ENCODE measurements at regions not wholly inside any gene's neighbourhood (a gene's known extent, or its start where the extent isn't known, plus 50 kb on each side); places are given as distances from the start of the nearest gene placed in this dataset.

DNA sequence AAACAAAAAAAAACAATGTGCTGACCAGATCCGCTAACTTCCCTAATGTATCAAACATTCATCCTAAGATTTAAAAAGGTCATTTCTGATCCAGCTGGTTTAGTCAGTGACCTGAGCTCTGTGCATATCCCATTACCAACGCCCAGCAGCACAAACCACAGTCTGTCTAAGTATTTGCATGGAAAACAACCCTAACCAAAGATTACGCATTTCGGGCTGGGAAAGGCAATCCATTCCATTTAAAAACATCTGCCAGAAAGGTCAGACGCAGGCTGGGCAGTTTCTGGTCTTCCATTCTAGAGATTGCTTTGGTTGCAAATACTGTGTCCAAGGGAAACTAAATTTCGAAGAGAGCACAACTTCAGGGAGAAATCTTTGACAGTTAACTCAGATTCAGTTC is 234.9 kb downstream of the FLRT2 start:
- DNase-seq (ENCODE audit: low read depth, low spot score), result no peak
- ChIA-PET POLR2A (no interaction called here), CTCF (no interaction called here)
- Histone ChIP-seq H3K4me3 (ENCODE audit: low read depth, low read length) (no peak overlapping the region), H3K27me3 (ENCODE audit: control insufficient read depth, insufficient read depth, low read length) (no peaks in the 10 kb centered on the region), H3K9me3 (ENCODE audit: control insufficient read depth, insufficient read depth, low read length) (no peaks in the 10 kb centered on the region), H3K27ac (ENCODE audit: low read depth, low read length) (no peak overlapping the region)
- TF ChIP-seq, protein P1, sequence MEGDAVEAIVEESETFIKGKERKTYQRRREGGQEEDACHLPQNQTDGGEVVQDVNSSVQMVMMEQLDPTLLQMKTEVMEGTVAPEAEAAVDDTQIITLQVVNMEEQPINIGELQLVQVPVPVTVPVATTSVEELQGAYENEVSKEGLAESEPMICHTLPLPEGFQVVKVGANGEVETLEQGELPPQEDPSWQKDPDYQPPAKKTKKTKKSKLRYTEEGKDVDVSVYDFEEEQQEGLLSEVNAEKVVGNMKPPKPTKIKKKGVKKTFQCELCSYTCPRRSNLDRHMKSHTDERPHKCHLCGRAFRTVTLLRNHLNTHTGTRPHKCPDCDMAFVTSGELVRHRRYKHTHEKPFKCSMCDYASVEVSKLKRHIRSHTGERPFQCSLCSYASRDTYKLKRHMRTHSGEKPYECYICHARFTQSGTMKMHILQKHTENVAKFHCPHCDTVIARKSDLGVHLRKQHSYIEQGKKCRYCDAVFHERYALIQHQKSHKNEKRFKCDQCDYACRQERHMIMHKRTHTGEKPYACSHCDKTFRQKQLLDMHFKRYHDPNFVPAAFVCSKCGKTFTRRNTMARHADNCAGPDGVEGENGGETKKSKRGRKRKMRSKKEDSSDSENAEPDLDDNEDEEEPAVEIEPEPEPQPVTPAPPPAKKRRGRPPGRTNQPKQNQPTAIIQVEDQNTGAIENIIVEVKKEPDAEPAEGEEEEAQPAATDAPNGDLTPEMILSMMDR (IDR thresholded peaks at IDR 0.05; ENCODE audit: low read depth, low read length), result no peak

DNA sequence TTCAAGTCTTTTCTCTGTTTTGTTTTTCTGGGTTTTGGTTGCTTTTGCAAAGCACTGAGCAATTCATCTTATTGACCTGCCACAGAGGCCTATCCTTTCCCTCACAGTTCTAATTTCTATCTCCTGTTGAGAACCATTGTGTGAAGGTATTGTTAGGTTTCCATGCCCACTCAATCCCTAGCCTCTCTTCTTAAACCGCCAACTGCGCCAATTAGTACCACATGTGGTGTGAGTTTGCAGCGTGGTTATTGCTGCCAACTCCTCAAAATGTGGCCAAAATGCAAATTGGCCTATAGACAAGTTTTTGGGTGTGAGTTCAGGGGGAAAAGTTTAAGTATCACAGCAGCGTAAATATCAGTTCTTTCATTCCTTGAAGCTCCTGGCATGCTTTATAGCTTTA is 232.6 kb downstream of the FLRT2 start:
- Histone ChIP-seq H3K27me3 (ENCODE audit: control insufficient read depth, insufficient read depth, low read length) (no peaks in the 10 kb centered on the region), H3K27ac (ENCODE audit: low read depth, low read length) (no peak overlapping the region), H3K9me3 (ENCODE audit: control insufficient read depth, insufficient read depth, low read length) (no peaks in the 10 kb centered on the region), H3K4me3 (ENCODE audit: low read depth, low read length) (no peak overlapping the region)
- DNase-seq (ENCODE audit: low read depth, low spot score), result no peak
- TF ChIP-seq, protein P1 (IDR thresholded peaks at IDR 0.05; ENCODE audit: low read depth, low read length), result no peak
- POLR2A ChIA-PET, result no interaction called here
- CTCF ChIA-PET, result no interaction called here

DNA sequence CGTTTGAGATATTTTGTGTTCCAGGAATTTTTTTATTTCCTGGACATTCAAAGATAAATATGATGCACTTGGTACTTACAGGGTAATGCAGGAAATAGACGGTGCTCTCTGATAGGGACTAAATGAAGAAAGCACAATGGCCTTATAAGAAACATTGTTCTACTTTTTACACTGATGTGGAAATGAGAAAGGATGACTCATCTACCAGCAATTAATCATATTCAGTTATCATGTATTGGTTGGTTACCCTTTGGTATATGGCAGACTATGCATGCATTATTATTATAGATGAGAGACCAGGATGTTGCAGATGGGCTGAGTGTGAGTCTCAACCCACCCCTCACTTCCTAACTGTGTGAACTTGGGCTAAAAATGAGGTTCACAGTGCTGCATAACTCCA is 222.2 kb downstream of the FLRT2 start:
- POLR2A ChIA-PET, result no interaction called here

DNA sequence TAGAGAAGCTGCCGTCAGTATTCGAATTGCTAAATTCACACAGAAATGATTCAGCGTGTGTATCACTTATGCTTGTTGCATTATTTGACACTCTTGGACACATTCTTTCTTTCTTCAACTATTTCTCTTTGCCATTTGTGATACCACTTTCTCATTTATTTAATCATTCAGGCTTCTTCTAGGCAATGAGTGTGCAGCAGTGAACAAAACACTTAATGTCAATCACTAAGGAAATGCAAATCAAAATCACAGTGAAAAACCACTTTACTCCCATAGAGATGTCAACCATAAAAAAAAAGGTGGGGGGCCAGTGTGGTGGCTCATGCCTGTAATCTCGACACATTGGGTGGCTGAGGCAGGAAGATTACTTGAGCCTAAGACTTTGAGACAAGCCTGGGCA is 214.6 kb downstream of the FLRT2 start:
- Histone ChIP-seq H3K4me3 (ENCODE audit: low read depth, low read length) (no peak overlapping the region), H3K27ac (ENCODE audit: low read depth, low read length) (no peak overlapping the region), H3K27me3 (ENCODE audit: control insufficient read depth, insufficient read depth, low read length) (no peaks in the 10 kb centered on the region), H3K9me3 (ENCODE audit: control insufficient read depth, insufficient read depth, low read length) (no peaks in the 10 kb centered on the region)
- ChIA-PET CTCF (no interaction called here), POLR2A (no interaction called here)
- no peak for DNase-seq (ENCODE audit: low read depth, low spot score)
- TF ChIP-seq, protein P1 (IDR thresholded peaks at IDR 0.05; ENCODE audit: low read depth, low read length), result no peak

More for the DNA sequence above, 222.2 kb downstream of the FLRT2 start:
- TF ChIP-seq, protein P1 (IDR thresholded peaks at IDR 0.05; ENCODE audit: low read depth, low read length), result no peak
- no peak for DNase-seq (ENCODE audit: low read depth, low spot score)
- Histone ChIP-seq H3K9me3 (ENCODE audit: control insufficient read depth, insufficient read depth, low read length) (no peaks in the 10 kb centered on the region), H3K27me3 (ENCODE audit: control insufficient read depth, insufficient read depth, low read length) (no peaks in the 10 kb centered on the region), H3K4me3 (ENCODE audit: low read depth, low read length) (no peak overlapping the region), H3K27ac (ENCODE audit: low read depth, low read length) (no peak overlapping the region)
- CTCF ChIA-PET, result no interaction called here

DNA sequence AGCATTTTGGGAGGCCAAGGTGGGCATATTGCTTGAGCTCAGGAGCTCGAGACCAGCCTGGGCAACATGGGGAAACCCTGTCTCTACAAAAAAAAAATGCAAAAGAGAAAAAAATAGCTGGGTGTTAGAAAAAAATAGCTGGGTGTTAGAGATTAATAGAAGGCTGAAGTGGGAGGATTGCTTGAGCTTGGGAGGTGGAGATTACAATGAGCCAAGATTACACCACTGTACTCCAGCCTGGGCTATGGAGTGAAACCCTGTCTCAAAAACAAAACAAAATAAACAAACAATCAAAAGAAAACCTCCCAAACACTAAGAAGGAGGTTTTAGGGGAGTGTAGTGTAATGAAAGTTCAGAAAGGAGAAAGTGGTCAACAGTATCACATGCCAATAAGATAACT is 202.1 kb downstream of the FLRT2 start:
- Histone ChIP-seq H3K9me3 (ENCODE audit: control insufficient read depth, insufficient read depth, low read length) (no peaks in the 10 kb centered on the region), H3K27ac (ENCODE audit: low read depth, low read length) (no peak overlapping the region), H3K4me3 (ENCODE audit: low read depth, low read length) (no peak overlapping the region), H3K27me3 (ENCODE audit: control insufficient read depth, insufficient read depth, low read length) (no peaks in the 10 kb centered on the region)
- ChIA-PET POLR2A (no interaction called here), CTCF (no interaction called here)
- no peak for DNase-seq (ENCODE audit: low read depth, low spot score)
- TF ChIP-seq, protein P1 (IDR thresholded peaks at IDR 0.05; ENCODE audit: low read depth, low read length), result no peak

Data from AG04450 (cell line).